LNCAP (cell line): ENCODE measurements at regions not wholly inside any gene's neighbourhood (a gene's known extent, or its start where the extent isn't known, plus 50 kb on each side); places are given as distances from the start of the nearest gene placed in this dataset.

Experiments
- TF ChIP-seq, protein P1 (sequence below): fragments of 450-650 bp; IDR thresholded peaks from 2 replicates; pipeline ENCODE4 v1.5.1; 2017; ENCODE audit warnings: mild to moderate bottlenecking

GRCh38 chr14:84303140-84303539, 1226.8 kb upstream of the FLRT2 start:
- TF ChIP-seq, protein P1, sequence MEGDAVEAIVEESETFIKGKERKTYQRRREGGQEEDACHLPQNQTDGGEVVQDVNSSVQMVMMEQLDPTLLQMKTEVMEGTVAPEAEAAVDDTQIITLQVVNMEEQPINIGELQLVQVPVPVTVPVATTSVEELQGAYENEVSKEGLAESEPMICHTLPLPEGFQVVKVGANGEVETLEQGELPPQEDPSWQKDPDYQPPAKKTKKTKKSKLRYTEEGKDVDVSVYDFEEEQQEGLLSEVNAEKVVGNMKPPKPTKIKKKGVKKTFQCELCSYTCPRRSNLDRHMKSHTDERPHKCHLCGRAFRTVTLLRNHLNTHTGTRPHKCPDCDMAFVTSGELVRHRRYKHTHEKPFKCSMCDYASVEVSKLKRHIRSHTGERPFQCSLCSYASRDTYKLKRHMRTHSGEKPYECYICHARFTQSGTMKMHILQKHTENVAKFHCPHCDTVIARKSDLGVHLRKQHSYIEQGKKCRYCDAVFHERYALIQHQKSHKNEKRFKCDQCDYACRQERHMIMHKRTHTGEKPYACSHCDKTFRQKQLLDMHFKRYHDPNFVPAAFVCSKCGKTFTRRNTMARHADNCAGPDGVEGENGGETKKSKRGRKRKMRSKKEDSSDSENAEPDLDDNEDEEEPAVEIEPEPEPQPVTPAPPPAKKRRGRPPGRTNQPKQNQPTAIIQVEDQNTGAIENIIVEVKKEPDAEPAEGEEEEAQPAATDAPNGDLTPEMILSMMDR: no peak

GRCh38 chr14:84312551-84312950, 1217.4 kb upstream of the FLRT2 start:
- TF ChIP-seq, protein P1: no peak

DNA sequence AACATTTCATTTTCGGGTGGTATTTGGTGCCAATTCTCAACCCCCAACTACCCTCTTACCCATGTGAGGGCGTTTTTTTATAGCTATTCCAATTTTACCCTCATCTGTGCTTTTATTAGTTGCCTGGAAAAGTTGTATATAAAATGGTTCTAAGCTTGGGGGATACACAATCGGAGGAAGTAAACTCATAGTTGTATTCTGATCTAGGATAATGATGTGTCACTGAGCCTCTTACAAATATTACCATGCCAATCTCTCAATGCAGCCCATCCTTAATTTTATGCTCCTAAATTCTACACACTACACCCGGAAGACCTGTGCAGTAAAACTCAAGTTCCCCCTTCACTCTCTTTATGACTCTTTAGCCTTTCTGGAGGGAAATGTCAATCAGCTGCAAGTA, 1206.5 kb upstream of the FLRT2 start:
- TF ChIP-seq, protein P1: no peak

GRCh38 chr14:84323978-84324377, 1206.0 kb upstream of the FLRT2 start:
- TF ChIP-seq, protein P1: no peak

DNA sequence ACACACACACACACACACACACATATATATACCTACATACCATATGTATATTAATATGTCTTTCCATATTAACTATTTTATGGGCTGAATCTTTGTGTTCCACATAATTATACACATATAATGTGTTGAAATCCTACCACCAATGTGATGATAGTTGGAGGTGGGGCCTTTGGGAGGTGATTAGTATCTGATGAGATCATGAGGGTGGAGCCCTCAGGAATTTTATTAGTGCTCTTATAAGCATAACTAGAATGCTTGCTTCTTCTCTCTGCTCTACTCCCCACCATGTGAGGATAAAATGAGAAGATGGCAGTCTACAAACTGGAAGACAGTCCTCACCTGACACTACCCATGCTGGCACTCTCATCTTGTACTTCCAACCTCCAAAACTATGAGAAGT, 1193.5 kb upstream of the FLRT2 start:
- TF ChIP-seq, protein P1: no peak

- TF ChIP-seq, protein P1: no peak
Observed at GRCh38 chr14:84340938-84341337, 1189.0 kb upstream of the FLRT2 start.

- TF ChIP-seq, protein P1: no peak
Observed at GRCh38 chr14:84343656-84344055, 1186.3 kb upstream of the FLRT2 start.

- TF ChIP-seq, protein P1: no peak
Observed at GRCh38 chr14:84351646-84352045, 1178.3 kb upstream of the FLRT2 start.
